Parathyroid adenoma (tissue), 2 donors: ENCODE measurements at regions not wholly inside any gene's neighbourhood (a gene's known extent, or its start where the extent isn't known, plus 50 kb on each side); places are given as distances from the start of the nearest gene placed in this dataset.

Experiments used
- H2AFZ ChIP-seq: fragments of 300-600 bp; sonication (generic); one replicate; pipeline ENCODE4 v1.7.0; 2017; ENCODE audit warnings: antibody characterized with exemption, mild to moderate bottlenecking
- H3K27ac ChIP-seq: fragments of 300-600 bp; sonication (generic); one replicate; pipeline ENCODE4 v1.7.0; 2017
- H3K27me3 ChIP-seq: fragments of 300-600 bp; sonication (generic); one replicate; pipeline ENCODE4 v1.7.0; 2017; ENCODE audit warnings: low read length; ENCODE audit not compliant: control insufficient read depth, insufficient read depth
- H3K36me3 ChIP-seq: fragments of 300-600 bp; sonication (generic); one replicate; pipeline ENCODE4 v1.7.0; 2017; ENCODE audit warnings: low read length; ENCODE audit not compliant: control insufficient read depth, insufficient read depth
- H3K4me1 ChIP-seq: fragments of 300-600 bp; sonication (generic); one replicate; pipeline ENCODE4 v1.7.0; 2017; ENCODE audit warnings: control low read depth
- H3K4me2 ChIP-seq: fragments of 300-600 bp; sonication (generic); one replicate; pipeline ENCODE4 v1.7.0; 2017; ENCODE audit warnings: low read length
- H3K4me3 ChIP-seq: fragments of 300-600 bp; sonication (generic); one replicate; pipeline ENCODE4 v1.7.0; 2017; ENCODE audit warnings: low read depth, low read length
- H3K79me2 ChIP-seq: fragments of 300-600 bp; sonication (generic); one replicate; pipeline ENCODE4 v1.7.0; 2017; ENCODE audit warnings: control low read depth
- H3K9ac ChIP-seq: fragments of 300-600 bp; sonication (generic); one replicate; pipeline ENCODE4 v1.7.0; 2017; ENCODE audit warnings: mild to moderate bottlenecking
- H3K9me3 ChIP-seq: fragments of 300-600 bp; sonication (generic); one replicate; pipeline ENCODE4 v1.7.0; 2017; ENCODE audit warnings: low read length; ENCODE audit not compliant: control insufficient read depth
- TF ChIP-seq, protein P1 (sequence below): fragments of 300-600 bp; sonication (generic); IDR thresholded peaks from one replicate; pipeline ENCODE4 v1.7.0; 2017; ENCODE audit warnings: antibody characterized with exemption, mild to moderate bottlenecking
- donor health status: primary hyperparathyroidism.

- H3K9ac ChIP-seq, result no peak overlapping the region
- TF ChIP-seq, protein P1, sequence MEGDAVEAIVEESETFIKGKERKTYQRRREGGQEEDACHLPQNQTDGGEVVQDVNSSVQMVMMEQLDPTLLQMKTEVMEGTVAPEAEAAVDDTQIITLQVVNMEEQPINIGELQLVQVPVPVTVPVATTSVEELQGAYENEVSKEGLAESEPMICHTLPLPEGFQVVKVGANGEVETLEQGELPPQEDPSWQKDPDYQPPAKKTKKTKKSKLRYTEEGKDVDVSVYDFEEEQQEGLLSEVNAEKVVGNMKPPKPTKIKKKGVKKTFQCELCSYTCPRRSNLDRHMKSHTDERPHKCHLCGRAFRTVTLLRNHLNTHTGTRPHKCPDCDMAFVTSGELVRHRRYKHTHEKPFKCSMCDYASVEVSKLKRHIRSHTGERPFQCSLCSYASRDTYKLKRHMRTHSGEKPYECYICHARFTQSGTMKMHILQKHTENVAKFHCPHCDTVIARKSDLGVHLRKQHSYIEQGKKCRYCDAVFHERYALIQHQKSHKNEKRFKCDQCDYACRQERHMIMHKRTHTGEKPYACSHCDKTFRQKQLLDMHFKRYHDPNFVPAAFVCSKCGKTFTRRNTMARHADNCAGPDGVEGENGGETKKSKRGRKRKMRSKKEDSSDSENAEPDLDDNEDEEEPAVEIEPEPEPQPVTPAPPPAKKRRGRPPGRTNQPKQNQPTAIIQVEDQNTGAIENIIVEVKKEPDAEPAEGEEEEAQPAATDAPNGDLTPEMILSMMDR, result no peak
- H3K27me3 ChIP-seq, result no peaks in the 10 kb centered on the region
- no peaks in the 10 kb centered on the region for H3K4me1 ChIP-seq
- no peaks in the 10 kb centered on the region for H3K79me2 ChIP-seq
- no peaks in the 10 kb centered on the region for H3K9me3 ChIP-seq
- H3K4me2 ChIP-seq, result no peak overlapping the region
- no peak overlapping the region for H2AFZ ChIP-seq
- H3K4me3 ChIP-seq, result no peak overlapping the region
- no peak overlapping the region for H3K27ac ChIP-seq
- no peaks in the 10 kb centered on the region for H3K36me3 ChIP-seq
These were observed 235.3 kb upstream of the PRKCQ start for GRCh38 chr10:6815346-6815745.

GRCh38 chr10:6813856-6814255, 233.8 kb upstream of the PRKCQ start:
- Histone ChIP-seq H3K4me2 (no peak overlapping the region), H3K79me2 (no peaks in the 10 kb centered on the region), H3K27me3 (no peaks in the 10 kb centered on the region), H3K9me3 (no peaks in the 10 kb centered on the region), H3K9ac (no peak overlapping the region), H2AFZ (no peak overlapping the region), H3K4me3 (no peak overlapping the region), H3K27ac (no peak overlapping the region), H3K4me1 (no peaks in the 10 kb centered on the region), H3K36me3 (no peaks in the 10 kb centered on the region)
- TF ChIP-seq, protein P1, result no peak

GRCh38 chr10:6813306-6813705, 233.2 kb upstream of the PRKCQ start:
- H3K9me3 ChIP-seq, result no peaks in the 10 kb centered on the region
- TF ChIP-seq, protein P1, result no peak
- H3K36me3 ChIP-seq, result no peaks in the 10 kb centered on the region
- no peak overlapping the region for H2AFZ ChIP-seq
- no peaks in the 10 kb centered on the region for H3K79me2 ChIP-seq
- no peak overlapping the region for H3K4me3 ChIP-seq
- H3K9ac ChIP-seq, result no peak overlapping the region
- no peak overlapping the region for H3K4me2 ChIP-seq
- H3K27ac ChIP-seq, result no peak overlapping the region
- H3K4me1 ChIP-seq, result no peaks in the 10 kb centered on the region
- no peaks in the 10 kb centered on the region for H3K27me3 ChIP-seq

GRCh38 chr10:6811153-6811552, 231.1 kb upstream of the PRKCQ start:
- H3K4me2 ChIP-seq, result no peak overlapping the region
- H3K36me3 ChIP-seq, result no peaks in the 10 kb centered on the region
- H3K4me3 ChIP-seq, result no peak overlapping the region
- no peaks in the 10 kb centered on the region for H3K79me2 ChIP-seq
- H3K27me3 ChIP-seq, result no peaks in the 10 kb centered on the region
- H3K9ac ChIP-seq, result no peak overlapping the region
- H2AFZ ChIP-seq, result no peak overlapping the region
- H3K4me1 ChIP-seq, result no peaks in the 10 kb centered on the region
- TF ChIP-seq, protein P1, result no peak
- no peaks in the 10 kb centered on the region for H3K9me3 ChIP-seq
- no peak overlapping the region for H3K27ac ChIP-seq

- H3K27me3 ChIP-seq, result no peaks in the 10 kb centered on the region
- no peaks in the 10 kb centered on the region for H3K4me1 ChIP-seq
- TF ChIP-seq, protein P1, result no peak
- no peak overlapping the region for H3K4me2 ChIP-seq
- H3K9me3 ChIP-seq, result no peaks in the 10 kb centered on the region
- no peak overlapping the region for H3K4me3 ChIP-seq
- H2AFZ ChIP-seq, result no peak overlapping the region
- H3K9ac ChIP-seq, result no peak overlapping the region
- H3K36me3 ChIP-seq, result no peaks in the 10 kb centered on the region
- H3K79me2 ChIP-seq, result no peaks in the 10 kb centered on the region
- no peak overlapping the region for H3K27ac ChIP-seq
These were observed 223.3 kb upstream of the PRKCQ start for GRCh38 chr10:6803427-6803783.
